Gastroesophageal sphincter (tissue), 4 donors: ENCODE measurements at regions not wholly inside any gene's neighbourhood (a gene's known extent, or its start where the extent isn't known, plus 50 kb on each side); places are given as distances from the start of the nearest gene placed in this dataset.
"Not testable (repeated sequence)": the region's sequence is repeated elsewhere in the genome, so short reads cannot be mapped to it uniquely, and the experiment has no call there.

Experiments used
- ATAC-seq: fragments of 150-250 bp; one replicate; pipeline ENCODE4 v1.9.1; 2016; ENCODE audit warnings: mild to moderate bottlenecking, moderate library complexity
- H3K27ac ChIP-seq, 4 donors: fragments of 200-600 bp; sonication (generic) in 3 of 4; 1 replicate in 3 of 4; 2 replicates in 1 of 4; pipeline ENCODE4 v1.5.1; 2016 to 2019
- H3K27me3 ChIP-seq: fragments of 200-600 bp; sonication (generic); one replicate; pipeline ENCODE4 v1.5.1; 2019
- H3K36me3 ChIP-seq, 2 donors: fragments of 200-600 bp; sonication (generic); one replicate each; pipeline ENCODE4 v1.5.1; 2019; ENCODE audit warnings: control low read depth in 1 of 2
- H3K4me1 ChIP-seq, 3 donors: fragments of 200-600 bp; sonication (generic); 1 replicate in 2 of 3; 2 replicates in 1 of 3; pipeline ENCODE4 v1.5.1; 2016 to 2019; ENCODE audit warnings: control low read depth in 2 of 3
- H3K4me3 ChIP-seq, 2 donors: fragments of 200-600 bp; sonication (generic); one replicate each; pipeline ENCODE4 v1.5.1; 2019; ENCODE audit warnings: mild to moderate bottlenecking in 1 of 2, moderate library complexity in 1 of 2
- H3K9me3 ChIP-seq, 3 donors: fragments of 200-600 bp; sonication (generic); one replicate each; pipeline ENCODE4 v1.5.1; 2017 to 2019; ENCODE audit warnings: control low read depth in 2 of 3
- EP300 ChIP-seq: sonication (generic); formaldehyde crosslinking; IDR thresholded peaks from one replicate; pipeline ENCODE4 v1.6.1; 2017; ENCODE audit warnings: antibody characterized with exemption, mild to moderate bottlenecking
- POLR2A ChIP-seq, 2 donors: fragments of 450-650 bp; IDR thresholded peaks; one replicate each; pipeline ENCODE4 v1.6.1; 2017; ENCODE audit warnings: antibody characterized with exemption in 2 of 2, mild to moderate bottlenecking in 2 of 2, moderate library complexity in 1 of 2
- POLR2AphosphoS5 ChIP-seq: sonication (generic); formaldehyde crosslinking; IDR thresholded peaks from one replicate; pipeline ENCODE4 v1.6.1; 2017; ENCODE audit warnings: antibody characterized with exemption
- WGBS, 2 donors: methylation state at CpG; one replicate each; pipeline ENCODE4 v1.1.5; 2018; ENCODE audit warnings: low coverage in 1 of 2; 5-methylcytosine and 5-hydroxymethylcytosine counted together
- TF ChIP-seq, protein P1 (sequence below), 4 experiments: fragments of 200-600 bp in 2 of 4; fragments of 450-650 bp in 2 of 4; sonication (generic) in 1 of 4; IDR thresholded peaks; one replicate each; pipeline ENCODE4 v1.5.1; 2017 to 2019; ENCODE audit warnings: antibody characterized with exemption in 4 of 4, mild to moderate bottlenecking in 2 of 4, moderate library complexity in 2 of 4

DNA sequence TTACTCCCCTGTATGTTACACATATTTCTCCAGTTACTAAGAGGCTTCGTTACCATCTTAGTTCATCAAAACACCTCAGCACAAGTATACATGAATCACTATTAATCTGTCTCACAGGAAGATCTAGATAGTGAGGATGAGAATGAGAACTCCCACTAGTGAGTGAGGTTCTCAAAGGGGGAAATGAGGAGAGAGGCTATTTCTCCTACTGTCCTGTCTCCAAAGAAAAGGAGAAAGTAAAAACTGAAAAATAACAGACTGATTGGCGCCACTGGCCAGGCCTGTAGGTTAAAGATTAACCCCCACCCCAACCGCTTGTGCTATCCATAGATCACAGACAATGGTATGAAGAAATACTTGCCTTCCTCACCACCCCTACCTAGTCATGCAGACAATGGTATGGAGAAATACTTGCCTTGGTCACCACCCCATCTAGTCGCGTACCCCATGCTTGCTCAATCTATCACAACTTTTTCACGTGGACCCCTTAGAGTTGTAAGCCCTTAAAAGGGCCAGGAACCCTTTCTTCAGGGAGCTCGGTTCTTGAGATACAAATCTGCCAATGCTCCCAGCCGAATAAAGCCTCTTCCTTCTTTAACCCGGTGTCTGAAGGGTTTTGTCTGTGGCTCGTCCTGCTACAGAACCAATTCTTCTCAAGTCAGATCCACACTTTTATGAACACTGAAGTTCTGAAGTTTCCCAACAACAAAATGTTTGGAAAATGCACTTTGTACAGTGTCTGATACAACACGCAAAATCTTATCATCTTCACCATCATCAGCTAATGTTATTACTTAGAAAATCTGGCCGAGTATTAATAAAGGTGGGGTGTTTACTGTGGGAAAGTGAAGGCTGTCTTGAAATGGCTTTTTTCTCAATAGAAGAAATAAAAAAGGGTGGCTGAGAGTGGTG, 598.1 kb downstream of the UQCRFS1 start:
- Histone ChIP-seq H3K4me3 (no peak overlapping the region), H3K9me3 (peaks cover 0 to 35% (median 0%) of the 10 kb centered on the region in 3 donors), H3K36me3 (no peaks in the 10 kb centered on the region), H3K27ac (no peak overlapping the region), H3K4me1 (no peaks in the 10 kb centered on the region), H3K27me3 (no peaks in the 10 kb centered on the region)
- no peak for ATAC-seq
- TF ChIP-seq POLR2AphosphoS5 (no peak), POLR2A (IDR thresholded peaks at IDR 0.05) (no peak), EP300 (no peak)
- TF ChIP-seq, protein P1, sequence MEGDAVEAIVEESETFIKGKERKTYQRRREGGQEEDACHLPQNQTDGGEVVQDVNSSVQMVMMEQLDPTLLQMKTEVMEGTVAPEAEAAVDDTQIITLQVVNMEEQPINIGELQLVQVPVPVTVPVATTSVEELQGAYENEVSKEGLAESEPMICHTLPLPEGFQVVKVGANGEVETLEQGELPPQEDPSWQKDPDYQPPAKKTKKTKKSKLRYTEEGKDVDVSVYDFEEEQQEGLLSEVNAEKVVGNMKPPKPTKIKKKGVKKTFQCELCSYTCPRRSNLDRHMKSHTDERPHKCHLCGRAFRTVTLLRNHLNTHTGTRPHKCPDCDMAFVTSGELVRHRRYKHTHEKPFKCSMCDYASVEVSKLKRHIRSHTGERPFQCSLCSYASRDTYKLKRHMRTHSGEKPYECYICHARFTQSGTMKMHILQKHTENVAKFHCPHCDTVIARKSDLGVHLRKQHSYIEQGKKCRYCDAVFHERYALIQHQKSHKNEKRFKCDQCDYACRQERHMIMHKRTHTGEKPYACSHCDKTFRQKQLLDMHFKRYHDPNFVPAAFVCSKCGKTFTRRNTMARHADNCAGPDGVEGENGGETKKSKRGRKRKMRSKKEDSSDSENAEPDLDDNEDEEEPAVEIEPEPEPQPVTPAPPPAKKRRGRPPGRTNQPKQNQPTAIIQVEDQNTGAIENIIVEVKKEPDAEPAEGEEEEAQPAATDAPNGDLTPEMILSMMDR (IDR thresholded peaks at IDR 0.05): no peak
- 82 to 89% methylated on average over 5 to 12 of the region's 12 CpGs for WGBS, 2 donors

DNA sequence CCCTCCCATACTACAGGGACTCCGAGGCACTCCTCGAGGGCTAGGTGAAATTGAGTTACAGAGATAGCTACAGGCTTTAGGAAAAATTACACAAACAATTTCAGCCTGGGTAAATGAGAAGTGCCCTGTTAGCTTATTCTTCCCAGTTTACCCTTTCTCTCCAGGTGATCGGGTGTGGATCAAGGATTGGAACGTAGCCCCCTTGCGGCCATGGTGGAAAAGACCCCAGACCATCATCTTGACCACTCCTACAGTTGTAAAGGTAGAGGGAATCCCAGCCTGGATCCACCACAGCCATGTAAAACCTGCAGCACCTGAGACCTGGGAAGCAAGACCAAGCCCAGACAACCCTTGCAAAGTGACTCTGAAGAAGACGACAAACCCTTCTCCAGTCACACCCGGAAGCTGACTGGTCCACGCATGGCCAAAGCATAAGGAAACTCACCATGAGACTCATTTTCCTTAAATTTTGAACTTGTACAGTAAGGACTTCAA, 600.6 kb downstream of the UQCRFS1 start:
- TF ChIP-seq POLR2AphosphoS5: no peak
- TF ChIP-seq POLR2A (IDR thresholded peaks at IDR 0.05): no peak
- no peak for TF ChIP-seq EP300
- TF ChIP-seq, protein P1 (IDR thresholded peaks at IDR 0.05): no peak
- Histone ChIP-seq H3K36me3 (no peaks in the 10 kb centered on the region), H3K4me3 (no peak overlapping the region), H3K9me3 (peaks cover 0 to 48% (median 0%) of the 10 kb centered on the region in 3 donors), H3K4me1 (no peaks in the 10 kb centered on the region), H3K27ac (no peak overlapping the region), H3K27me3 (no peaks in the 10 kb centered on the region)
- WGBS, 2 donors: 78 to 93% methylated on average over 2 to 8 of the region's 8 CpGs
- ATAC-seq: no peak

DNA sequence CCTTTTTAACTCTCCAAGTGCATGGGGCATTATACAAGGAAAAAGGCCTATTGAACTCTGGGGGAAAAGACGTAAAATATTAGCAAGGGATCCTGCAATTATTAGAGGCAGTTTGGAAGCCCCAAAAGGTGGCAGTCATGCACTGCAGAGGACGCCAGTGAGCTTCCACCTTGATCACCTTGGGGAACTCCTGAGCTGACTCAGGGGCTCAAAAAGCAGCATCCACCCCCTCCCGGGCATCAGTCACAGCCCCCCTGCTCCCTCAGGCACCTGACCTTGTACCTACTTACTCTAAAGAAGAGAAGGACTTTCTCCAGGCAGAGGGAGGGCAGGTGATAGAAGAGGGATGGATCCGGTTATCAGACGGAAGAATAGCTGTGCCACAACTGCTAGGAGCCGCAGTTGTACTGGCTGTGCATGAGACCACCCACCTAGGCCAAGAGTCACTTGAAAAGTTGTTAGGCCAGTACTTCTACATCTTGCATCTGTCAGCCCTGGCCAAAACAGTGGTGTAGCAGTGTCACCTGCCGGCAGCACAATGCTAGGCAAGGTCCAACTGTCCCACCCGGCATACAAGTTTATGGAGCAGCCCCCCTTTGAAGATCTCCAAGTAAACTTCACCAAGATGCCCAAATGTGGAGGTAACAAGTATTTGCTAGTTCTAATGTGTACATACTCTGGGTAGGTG, 601.6 kb downstream of the UQCRFS1 start:
- H3K27ac ChIP-seq, H3K36me3 ChIP-seq, H3K4me1 ChIP-seq, H3K27me3 ChIP-seq, ATAC-seq, H3K4me3 ChIP-seq: not testable (repeated sequence)
- 40 to 71% methylated on average over 1 to 5 of the region's 8 CpGs for WGBS, 2 donors
- H3K9me3 ChIP-seq: peaks cover 0 to 55% (median 0%) of the 10 kb centered on the region in 3 donors

DNA sequence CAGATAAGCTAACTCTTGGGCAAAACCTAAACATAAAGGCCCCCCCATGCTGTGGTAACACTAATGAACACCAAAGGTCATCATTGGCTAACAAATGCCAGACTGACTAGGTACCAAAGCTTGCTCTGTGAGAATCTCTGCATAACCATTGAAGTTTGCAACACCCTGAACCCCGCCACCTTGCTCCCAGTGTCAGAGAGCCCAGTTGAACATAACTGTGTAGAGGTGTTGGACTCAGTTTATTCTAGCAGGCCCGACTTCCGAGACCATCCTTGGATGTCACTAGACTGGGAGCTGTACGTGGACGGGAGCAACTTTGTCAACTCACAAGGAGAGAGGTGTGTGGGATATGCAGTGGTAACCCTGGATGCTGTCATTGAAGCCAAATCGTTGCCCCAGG, 602.2 kb downstream of the UQCRFS1 start:
- H3K27me3 ChIP-seq: no peaks in the 10 kb centered on the region
- TF ChIP-seq POLR2A (IDR thresholded peaks at IDR 0.05) (no peak), EP300 (no peak), POLR2AphosphoS5 (no peak)
- TF ChIP-seq, protein P1 (IDR thresholded peaks at IDR 0.05): no peak
- H3K27ac ChIP-seq: no peak overlapping the region
- peaks cover 0 to 56% (median 0%) of the 10 kb centered on the region in 3 donors for H3K9me3 ChIP-seq
- H3K4me3 ChIP-seq: no peak overlapping the region
- no peaks in the 10 kb centered on the region for H3K4me1 ChIP-seq
- H3K36me3 ChIP-seq: no peaks in the 10 kb centered on the region
- no peak for ATAC-seq
- 80% methylated on average over 2 of the region's 6 CpGs; no CpG with 5 or more reads in 1 of the 2 donors for WGBS, 2 donors

DNA sequence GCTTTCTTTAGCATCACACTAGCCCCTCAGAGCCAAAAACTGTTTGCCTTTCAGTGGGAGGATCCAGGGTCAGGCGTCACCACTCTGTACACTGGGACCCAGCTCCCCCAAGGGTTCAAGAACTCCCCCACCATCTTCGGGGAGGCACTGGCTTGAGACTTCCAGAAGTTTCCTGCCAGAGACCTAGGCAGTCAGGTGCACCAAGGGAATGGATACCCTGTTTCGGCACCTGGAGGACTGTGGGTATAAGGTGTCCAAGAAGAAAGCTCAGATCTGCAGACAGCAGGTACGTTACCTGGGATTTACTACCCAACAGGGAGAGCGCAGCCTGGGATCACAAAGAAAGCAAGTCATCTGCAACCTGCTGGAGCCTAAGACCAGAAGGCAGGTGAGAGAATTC, 603.0 kb downstream of the UQCRFS1 start:
- no peak overlapping the region for H3K4me3 ChIP-seq
- TF ChIP-seq EP300 (no peak), POLR2AphosphoS5 (no peak), POLR2A (IDR thresholded peaks at IDR 0.05) (no peak)
- TF ChIP-seq, protein P1 (IDR thresholded peaks at IDR 0.05): no peak
- no peaks in the 10 kb centered on the region for H3K27me3 ChIP-seq
- no peaks in the 10 kb centered on the region for H3K4me1 ChIP-seq
- no peak overlapping the region for H3K27ac ChIP-seq
- 83 to 89% methylated on average over 1 to 4 of the region's 5 CpGs for WGBS, 2 donors
- ATAC-seq: no peak
- H3K9me3 ChIP-seq: peaks cover 0 to 48% (median 0%) of the 10 kb centered on the region in 3 donors
- no peaks in the 10 kb centered on the region for H3K36me3 ChIP-seq
